GM12872 (cell line): ENCODE measurements at regions not wholly inside any gene's neighbourhood (a gene's known extent, or its start where the extent isn't known, plus 50 kb on each side); places are given as distances from the start of the nearest gene placed in this dataset.

Experiments
- TF ChIP-seq, protein P1 (sequence below): IDR thresholded peaks from 3 replicates; pipeline ENCODE4 v1.5.1; 2011; ENCODE audit warnings: low read depth, mild to moderate bottlenecking, low read length, moderate library complexity; ENCODE audit not compliant: insufficient read depth

- TF ChIP-seq, protein P1, sequence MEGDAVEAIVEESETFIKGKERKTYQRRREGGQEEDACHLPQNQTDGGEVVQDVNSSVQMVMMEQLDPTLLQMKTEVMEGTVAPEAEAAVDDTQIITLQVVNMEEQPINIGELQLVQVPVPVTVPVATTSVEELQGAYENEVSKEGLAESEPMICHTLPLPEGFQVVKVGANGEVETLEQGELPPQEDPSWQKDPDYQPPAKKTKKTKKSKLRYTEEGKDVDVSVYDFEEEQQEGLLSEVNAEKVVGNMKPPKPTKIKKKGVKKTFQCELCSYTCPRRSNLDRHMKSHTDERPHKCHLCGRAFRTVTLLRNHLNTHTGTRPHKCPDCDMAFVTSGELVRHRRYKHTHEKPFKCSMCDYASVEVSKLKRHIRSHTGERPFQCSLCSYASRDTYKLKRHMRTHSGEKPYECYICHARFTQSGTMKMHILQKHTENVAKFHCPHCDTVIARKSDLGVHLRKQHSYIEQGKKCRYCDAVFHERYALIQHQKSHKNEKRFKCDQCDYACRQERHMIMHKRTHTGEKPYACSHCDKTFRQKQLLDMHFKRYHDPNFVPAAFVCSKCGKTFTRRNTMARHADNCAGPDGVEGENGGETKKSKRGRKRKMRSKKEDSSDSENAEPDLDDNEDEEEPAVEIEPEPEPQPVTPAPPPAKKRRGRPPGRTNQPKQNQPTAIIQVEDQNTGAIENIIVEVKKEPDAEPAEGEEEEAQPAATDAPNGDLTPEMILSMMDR, result no peak
Observed at GRCh38 chr21:38973552-38973951, 167.8 kb downstream of the ETS2 start.

GRCh38 chr21:38972078-38972477, 166.3 kb downstream of the ETS2 start:
- TF ChIP-seq, protein P1, result no peak

DNA sequence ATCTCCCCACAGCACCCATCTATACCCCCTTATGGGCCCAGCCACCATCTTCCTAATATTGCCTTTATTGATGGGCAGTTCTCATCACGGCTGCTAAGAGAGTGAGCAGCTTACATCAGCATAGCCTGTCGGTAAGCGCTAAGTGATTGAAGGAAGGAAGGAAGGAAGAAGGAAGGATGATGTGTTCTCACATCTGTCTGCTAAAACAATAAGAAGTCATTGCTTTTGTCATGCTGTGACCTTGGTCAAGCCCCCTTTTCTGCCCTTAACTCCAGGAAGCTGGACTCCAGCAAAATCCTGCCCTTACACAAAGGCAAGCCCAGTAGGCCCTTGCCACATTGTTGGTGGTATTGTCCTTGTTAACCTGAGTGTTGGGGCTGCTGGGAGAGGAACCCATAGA, 165.0 kb downstream of the ETS2 start:
- TF ChIP-seq, protein P1, result no peak

DNA sequence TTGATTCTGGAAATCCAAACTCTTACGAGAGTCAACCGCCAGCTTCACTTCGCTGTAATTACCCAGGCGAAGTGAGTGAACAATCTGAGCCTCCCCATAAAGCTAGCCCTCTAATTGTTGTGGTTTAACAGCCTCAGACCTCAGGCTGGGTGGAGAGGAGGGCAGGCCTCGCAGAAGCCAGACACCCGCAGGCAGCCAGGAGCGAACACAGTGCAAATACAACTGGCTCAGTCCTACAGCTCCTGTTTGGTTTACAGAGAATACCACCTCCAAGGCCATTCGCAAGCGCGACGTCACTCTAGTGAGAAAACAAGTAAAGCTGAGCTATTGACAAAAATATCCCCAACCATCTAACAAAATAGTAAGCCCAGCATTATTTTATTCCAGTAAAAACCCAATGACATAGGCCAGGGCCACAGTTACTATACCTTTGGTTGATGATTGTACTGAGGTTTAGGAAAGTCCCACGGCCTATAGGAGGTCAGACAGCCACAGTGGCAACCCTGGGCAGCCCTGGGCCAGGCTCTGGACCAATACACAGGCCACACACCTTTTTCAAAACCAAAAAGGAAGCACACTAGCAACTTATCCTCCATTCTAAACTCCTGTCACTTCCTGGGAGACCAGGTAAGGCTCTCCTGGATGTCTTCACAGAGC, 163.3 kb downstream of the ETS2 start:
- TF ChIP-seq, protein P1, result no peak

DNA sequence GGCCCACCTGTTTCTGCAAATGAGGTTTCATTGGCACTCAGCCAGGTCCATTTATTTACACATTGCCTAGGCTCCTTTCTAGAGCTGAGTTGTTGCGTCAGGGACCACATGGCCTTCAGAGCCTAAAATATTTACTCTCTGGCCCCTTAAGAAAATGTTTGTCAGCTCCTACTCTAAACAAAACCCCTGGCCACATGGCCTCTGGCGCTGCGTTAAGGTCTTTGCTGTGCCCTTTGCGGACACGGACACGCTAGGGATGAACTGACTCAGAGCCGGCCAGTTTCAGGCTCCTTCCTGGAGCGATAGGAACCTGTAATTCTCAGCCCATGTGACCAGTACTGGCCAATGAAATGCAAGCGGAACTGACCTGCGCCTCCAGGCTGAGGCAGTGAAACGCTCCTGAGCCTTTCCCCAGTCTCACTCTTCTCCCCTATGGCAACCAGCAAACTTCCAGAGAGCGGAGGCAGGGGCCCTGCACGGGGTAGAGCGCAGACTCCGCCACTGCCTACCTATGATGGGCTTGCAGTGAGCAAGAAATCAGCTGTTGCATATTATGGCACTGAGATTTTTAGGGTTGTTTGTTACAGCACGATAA, 160.3 kb downstream of the ETS2 start:
- TF ChIP-seq, protein P1, result no peak

DNA sequence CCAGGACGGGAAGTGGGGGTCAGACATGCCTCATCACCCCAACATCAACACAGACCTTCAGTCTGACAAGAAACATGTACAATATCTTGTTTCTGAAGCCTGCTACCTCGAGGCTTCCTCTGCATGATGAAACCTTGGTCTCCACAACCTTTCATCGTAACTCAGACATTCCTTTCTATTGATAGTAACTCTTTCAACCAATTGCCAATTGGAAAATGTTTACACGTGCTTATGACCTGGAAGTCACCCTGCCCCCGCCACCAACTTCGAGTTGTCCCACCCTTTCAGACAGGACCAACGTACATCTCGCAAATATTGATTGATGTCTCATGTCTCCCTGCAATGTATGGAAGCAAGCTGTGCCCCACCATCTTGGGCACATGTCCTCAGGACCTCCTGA, 159.5 kb downstream of the ETS2 start:
- TF ChIP-seq, protein P1, result no peak

- TF ChIP-seq, protein P1, result no peak
Observed at GRCh38 chr21:38963006-38963405, 157.3 kb downstream of the ETS2 start.
